Stimulated activated naive CD8-positive, alpha-beta T cell treated with anti-CD3 and anti-CD28 coated beads, Interleukin-15, Interleukin-2, amounts not matched to agents 100 ng/mL and 50 ng/mL, for 24 hours (primary cell): ENCODE measurements at regions not wholly inside any gene's neighbourhood (a gene's known extent, or its start where the extent isn't known, plus 50 kb on each side); places are given as distances from the start of the nearest gene placed in this dataset.
"Not testable (repeated sequence)": the region's sequence is repeated elsewhere in the genome, so short reads cannot be mapped to it uniquely, and the experiment has no call there.

Experiments used
- H3K27ac Mint-ChIP-seq: one replicate; pipeline ENCODE4 v1.8.0; 2021; ENCODE audit warnings: mild to moderate bottlenecking, mixed read lengths
- H3K27me3 Mint-ChIP-seq: one replicate; pipeline ENCODE4 v1.8.0; 2021; ENCODE audit warnings: mixed read lengths
- H3K36me3 Mint-ChIP-seq: one replicate; pipeline ENCODE4 v1.8.0; 2021; ENCODE audit warnings: low read depth, mixed read lengths
- H3K4me1 Mint-ChIP-seq: one replicate; pipeline ENCODE4 v1.8.0; 2021; ENCODE audit warnings: low read depth, mixed read lengths
- H3K4me3 Mint-ChIP-seq: one replicate; pipeline ENCODE4 v1.8.0; 2021; ENCODE audit warnings: mild to moderate bottlenecking, mixed read lengths
- H3K9me3 Mint-ChIP-seq: one replicate; pipeline ENCODE4 v1.8.0; 2021; ENCODE audit warnings: mixed read lengths

GRCh38 chr3:178343433-178344038 lies 192.7 kb upstream of the KCNMB2 start:
- Mint-ChIP-seq H3K4me1 (no peaks in the 10 kb centered on the region), H3K36me3 (no peaks in the 10 kb centered on the region), H3K9me3 (no peaks in the 10 kb centered on the region), H3K27ac (no peak overlapping the region), H3K4me3 (no peak overlapping the region), H3K27me3 (peaks cover 4% of the 10 kb centered on the region)

- Mint-ChIP-seq H3K4me1 (no peaks in the 10 kb centered on the region), H3K27me3 (peaks cover 4% of the 10 kb centered on the region), H3K4me3 (no peak overlapping the region), H3K27ac (no peak overlapping the region), H3K36me3 (peaks cover 6% of the 10 kb centered on the region), H3K9me3 (peaks cover 5% of the 10 kb centered on the region)
Measured at GRCh38 chr3:178345944-178346343, 190.3 kb upstream of the KCNMB2 start.

GRCh38 chr3:178348561-178349217 lies 187.5 kb upstream of the KCNMB2 start:
- H3K4me1 Mint-ChIP-seq, H3K4me3 Mint-ChIP-seq, H3K27ac Mint-ChIP-seq, H3K9me3 Mint-ChIP-seq, H3K27me3 Mint-ChIP-seq, H3K36me3 Mint-ChIP-seq: not testable (repeated sequence)

- not testable (repeated sequence) for H3K36me3 Mint-ChIP-seq, H3K27ac Mint-ChIP-seq, H3K27me3 Mint-ChIP-seq, H3K4me1 Mint-ChIP-seq, H3K4me3 Mint-ChIP-seq, H3K9me3 Mint-ChIP-seq
Measured at GRCh38 chr3:178349218-178349596, 187.0 kb upstream of the KCNMB2 start.

- Mint-ChIP-seq H3K27me3 (no peaks in the 10 kb centered on the region), H3K4me3 (no peak overlapping the region), H3K9me3 (peaks cover 5% of the 10 kb centered on the region), H3K27ac (no peak overlapping the region), H3K36me3 (peaks cover 6% of the 10 kb centered on the region), H3K4me1 (no peaks in the 10 kb centered on the region)
Measured at GRCh38 chr3:178350763-178351162, 185.5 kb upstream of the KCNMB2 start.

GRCh38 chr3:178352326-178353005 lies 183.8 kb upstream of the KCNMB2 start:
- Mint-ChIP-seq H3K9me3 (peaks cover 5% of the 10 kb centered on the region), H3K27ac (no peak overlapping the region), H3K27me3 (no peaks in the 10 kb centered on the region), H3K36me3 (peaks cover 6% of the 10 kb centered on the region), H3K4me1 (no peaks in the 10 kb centered on the region), H3K4me3 (no peak overlapping the region)

- peaks cover 5% of the 10 kb centered on the region for H3K9me3 Mint-ChIP-seq
- no peak overlapping the region for H3K4me3 Mint-ChIP-seq
- no peaks in the 10 kb centered on the region for H3K27me3 Mint-ChIP-seq
- H3K27ac Mint-ChIP-seq: no peak overlapping the region
- no peaks in the 10 kb centered on the region for H3K4me1 Mint-ChIP-seq
- peaks cover 6% of the 10 kb centered on the region for H3K36me3 Mint-ChIP-seq
Measured at GRCh38 chr3:178353006-178353694, 183.1 kb upstream of the KCNMB2 start.

GRCh38 chr3:178359728-178360127 lies 176.5 kb upstream of the KCNMB2 start:
- peaks cover 22% of the 10 kb centered on the region for H3K27me3 Mint-ChIP-seq
- no peak overlapping the region for H3K27ac Mint-ChIP-seq
- no peaks in the 10 kb centered on the region for H3K36me3 Mint-ChIP-seq
- H3K4me1 Mint-ChIP-seq: no peaks in the 10 kb centered on the region
- H3K4me3 Mint-ChIP-seq: no peak overlapping the region
- H3K9me3 Mint-ChIP-seq: peaks cover 27% of the 10 kb centered on the region

- peaks cover 31% of the 10 kb centered on the region for H3K27me3 Mint-ChIP-seq
- H3K27ac Mint-ChIP-seq, H3K4me3 Mint-ChIP-seq, H3K36me3 Mint-ChIP-seq, H3K4me1 Mint-ChIP-seq: not testable (repeated sequence)
- H3K9me3 Mint-ChIP-seq: peaks cover 27% of the 10 kb centered on the region
Measured at GRCh38 chr3:178363048-178363447, 173.2 kb upstream of the KCNMB2 start.

- Mint-ChIP-seq H3K27me3 (peaks cover 31% of the 10 kb centered on the region), H3K9me3 (peaks cover 13% of the 10 kb centered on the region), H3K36me3 (no peaks in the 10 kb centered on the region), H3K27ac (peak overlapping the region; percentile 43), H3K4me3 (no peak overlapping the region), H3K4me1 (no peaks in the 10 kb centered on the region)
Measured at GRCh38 chr3:178367817-178368617, 168.2 kb upstream of the KCNMB2 start.

GRCh38 chr3:178369006-178369405 lies 167.2 kb upstream of the KCNMB2 start:
- H3K27me3 Mint-ChIP-seq: peaks cover 27% of the 10 kb centered on the region
- H3K4me1 Mint-ChIP-seq: no peaks in the 10 kb centered on the region
- H3K9me3 Mint-ChIP-seq: peaks cover 3% of the 10 kb centered on the region
- H3K27ac Mint-ChIP-seq: no peak overlapping the region
- H3K36me3 Mint-ChIP-seq: no peaks in the 10 kb centered on the region
- H3K4me3 Mint-ChIP-seq: no peak overlapping the region

- Mint-ChIP-seq H3K4me3 (no peak overlapping the region), H3K9me3 (no peaks in the 10 kb centered on the region), H3K4me1 (no peaks in the 10 kb centered on the region), H3K27ac (no peak overlapping the region), H3K36me3 (no peaks in the 10 kb centered on the region), H3K27me3 (peaks cover 24% of the 10 kb centered on the region)
Measured at GRCh38 chr3:178369811-178370210, 166.4 kb upstream of the KCNMB2 start.

GRCh38 chr3:178370387-178370786 lies 165.8 kb upstream of the KCNMB2 start:
- Mint-ChIP-seq H3K27ac (no peak overlapping the region), H3K4me1 (no peaks in the 10 kb centered on the region), H3K27me3 (peaks cover 19% of the 10 kb centered on the region), H3K4me3 (no peak overlapping the region), H3K9me3 (no peaks in the 10 kb centered on the region), H3K36me3 (no peaks in the 10 kb centered on the region)

GRCh38 chr3:178381555-178381954 lies 154.7 kb upstream of the KCNMB2 start:
- H3K9me3 Mint-ChIP-seq: no peaks in the 10 kb centered on the region
- H3K27me3 Mint-ChIP-seq: peaks cover 6% of the 10 kb centered on the region
- no peaks in the 10 kb centered on the region for H3K4me1 Mint-ChIP-seq
- H3K36me3 Mint-ChIP-seq: no peaks in the 10 kb centered on the region
- no peak overlapping the region for H3K4me3 Mint-ChIP-seq
- no peak overlapping the region for H3K27ac Mint-ChIP-seq
